Germinal center (tissue), 1 donor: ENCODE measurements at regions not wholly inside any gene's neighbourhood (a gene's known extent, or its start where the extent isn't known, plus 50 kb on each side); places are given as distances from the start of the nearest gene placed in this dataset.

ENCODE experiments used
- DNase-seq: peaks from one replicate; pipeline ENCODE4 v3.0.0; 2012; ENCODE audit warnings: mixed read lengths, low spot score

GRCh38 chr2:104408266-104408665 lies 445.6 kb upstream of the POU3F3 start:
- no peak for DNase-seq

GRCh38 chr2:104410136-104410535 lies 443.8 kb upstream of the POU3F3 start:
- no peak for DNase-seq

GRCh38 chr2:104412384-104412783 lies 441.5 kb upstream of the POU3F3 start:
- peak; percentile 58 for DNase-seq

GRCh38 chr2:104413890-104414289 lies 440.0 kb upstream of the POU3F3 start:
- no peak for DNase-seq

- no peak for DNase-seq
Measured at GRCh38 chr2:104415284-104415683, 438.6 kb upstream of the POU3F3 start.

GRCh38 chr2:104416339-104417000 lies 437.4 kb upstream of the POU3F3 start:
- DNase-seq: no peak

GRCh38 chr2:104420420-104420819 lies 433.5 kb upstream of the POU3F3 start:
- DNase-seq: no peak

GRCh38 chr2:104420953-104421352 lies 433.0 kb upstream of the POU3F3 start:
- no peak for DNase-seq

- no peak for DNase-seq
Measured at GRCh38 chr2:104425850-104426595, 427.9 kb upstream of the POU3F3 start.

- no peak for DNase-seq
Measured at GRCh38 chr2:104428155-104428554, 425.8 kb upstream of the POU3F3 start.

GRCh38 chr2:104429639-104430358 lies 424.1 kb upstream of the POU3F3 start:
- DNase-seq: no peak

GRCh38 chr2:104430359-104430740 lies 423.6 kb upstream of the POU3F3 start:
- DNase-seq: no peak

GRCh38 chr2:104430852-104431251 lies 423.1 kb upstream of the POU3F3 start:
- no peak for DNase-seq

GRCh38 chr2:104431701-104432121 lies 422.2 kb upstream of the POU3F3 start:
- no peak for DNase-seq

GRCh38 chr2:104432401-104432800 lies 421.5 kb upstream of the POU3F3 start:
- peak; percentile 35 for DNase-seq

GRCh38 chr2:104432991-104433390 lies 420.9 kb upstream of the POU3F3 start:
- DNase-seq: no peak

- DNase-seq: peak; percentile 24
Measured at GRCh38 chr2:104433657-104434056, 420.3 kb upstream of the POU3F3 start.

GRCh38 chr2:104434318-104434792 lies 419.6 kb upstream of the POU3F3 start:
- peak; percentile 57 for DNase-seq

- no peak for DNase-seq
Measured at GRCh38 chr2:104434966-104435365, 418.9 kb upstream of the POU3F3 start.

- no peak for DNase-seq
Measured at GRCh38 chr2:104438481-104438880, 415.4 kb upstream of the POU3F3 start.

- no peak for DNase-seq
Measured at GRCh38 chr2:104443145-104443544, 410.8 kb upstream of the POU3F3 start.

- no peak for DNase-seq
Measured at GRCh38 chr2:104444392-104444791, 409.5 kb upstream of the POU3F3 start.

- no peak for DNase-seq
Measured at GRCh38 chr2:104444889-104445288, 409.0 kb upstream of the POU3F3 start.
